Mammary epithelial cell (primary cell): ENCODE measurements at regions not wholly inside any gene's neighbourhood (a gene's known extent, or its start where the extent isn't known, plus 50 kb on each side); places are given as distances from the start of the nearest gene placed in this dataset.

ENCODE experiments used
- EZH2 ChIP-seq: IDR thresholded peaks from 2 replicates; pipeline ENCODE4 v1.6.1; 2012; ENCODE audit warnings: low read length, inconsistent platforms, borderline replicate concordance
- TF ChIP-seq, protein P1 (sequence below), 2 donors: IDR thresholded peaks in 1 of 2; conservative IDR thresholded peaks in 1 of 2; 2 replicates each; pipeline ENCODE4 v1.5.1; 2011 to 2012; ENCODE audit warnings: inconsistent platforms in 2 of 2, low read length in 2 of 2, mild to moderate bottlenecking in 2 of 2, control low read depth in 1 of 2, low read depth in 1 of 2; ENCODE audit not compliant: insufficient read depth in 1 of 2; ENCODE audit errors: extremely low read depth in 1 of 2

DNA sequence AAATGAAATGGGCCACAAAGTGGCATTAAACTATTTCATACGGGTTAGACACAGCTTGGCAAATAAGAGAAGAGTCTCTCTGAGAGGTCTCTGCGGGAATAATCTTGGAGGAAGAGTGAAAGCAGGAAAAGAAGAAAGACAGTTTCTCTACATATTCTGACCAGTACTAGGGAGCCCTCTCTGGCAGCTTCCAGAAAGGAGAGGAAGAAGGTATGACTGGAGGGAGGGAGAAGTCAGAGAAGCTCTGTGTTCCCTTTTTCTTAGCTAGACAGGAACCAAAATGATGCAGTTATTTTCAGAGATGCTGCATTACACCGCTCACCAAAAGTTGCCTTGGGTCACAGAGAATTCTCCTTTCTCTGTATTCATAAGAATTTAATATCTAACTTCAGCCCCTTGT, 382.1 kb downstream of the KCNA4 start:
- TF ChIP-seq EZH2: no peak
- TF ChIP-seq, protein P1, sequence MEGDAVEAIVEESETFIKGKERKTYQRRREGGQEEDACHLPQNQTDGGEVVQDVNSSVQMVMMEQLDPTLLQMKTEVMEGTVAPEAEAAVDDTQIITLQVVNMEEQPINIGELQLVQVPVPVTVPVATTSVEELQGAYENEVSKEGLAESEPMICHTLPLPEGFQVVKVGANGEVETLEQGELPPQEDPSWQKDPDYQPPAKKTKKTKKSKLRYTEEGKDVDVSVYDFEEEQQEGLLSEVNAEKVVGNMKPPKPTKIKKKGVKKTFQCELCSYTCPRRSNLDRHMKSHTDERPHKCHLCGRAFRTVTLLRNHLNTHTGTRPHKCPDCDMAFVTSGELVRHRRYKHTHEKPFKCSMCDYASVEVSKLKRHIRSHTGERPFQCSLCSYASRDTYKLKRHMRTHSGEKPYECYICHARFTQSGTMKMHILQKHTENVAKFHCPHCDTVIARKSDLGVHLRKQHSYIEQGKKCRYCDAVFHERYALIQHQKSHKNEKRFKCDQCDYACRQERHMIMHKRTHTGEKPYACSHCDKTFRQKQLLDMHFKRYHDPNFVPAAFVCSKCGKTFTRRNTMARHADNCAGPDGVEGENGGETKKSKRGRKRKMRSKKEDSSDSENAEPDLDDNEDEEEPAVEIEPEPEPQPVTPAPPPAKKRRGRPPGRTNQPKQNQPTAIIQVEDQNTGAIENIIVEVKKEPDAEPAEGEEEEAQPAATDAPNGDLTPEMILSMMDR (conservative IDR thresholded peaks at IDR 0.05 in 1 of 2, IDR thresholded peaks at IDR 0.05 in 1 of 2; ENCODE audit: extremely low read depth in 1 of 2, insufficient read depth in 1 of 2, low read depth in 1 of 2, low read length in 2 of 2): no peak
